ENCODE measurements at regions not wholly inside any gene's neighbourhood (a gene's known extent, or its start where the extent isn't known, plus 50 kb on each side); places are given as distances from the start of the nearest gene placed in this dataset.

DNA sequence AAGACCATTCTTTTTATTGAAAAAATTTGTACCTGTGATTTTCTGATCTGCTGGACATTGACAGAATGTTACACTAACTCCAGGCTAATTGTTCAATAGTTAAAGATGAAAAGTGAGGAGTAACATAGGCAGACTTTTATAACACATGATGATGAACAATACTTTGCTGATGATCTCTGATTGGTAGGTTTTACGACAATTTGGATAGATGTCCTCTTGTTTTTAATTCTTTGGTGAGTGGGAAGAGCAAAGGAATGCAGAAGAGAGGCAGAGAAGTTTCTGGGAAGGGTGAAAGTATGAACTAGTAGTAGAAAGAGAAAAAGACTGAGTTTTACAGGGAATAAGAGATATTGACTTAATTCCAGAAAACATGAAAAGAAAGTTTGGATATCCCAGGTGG lies 267.3 kb upstream of the HAND2 start:
- ATAC-seq, result no peak
- intact Hi-C loops (cut with micrococcal nuclease), result no loop called here

DNA sequence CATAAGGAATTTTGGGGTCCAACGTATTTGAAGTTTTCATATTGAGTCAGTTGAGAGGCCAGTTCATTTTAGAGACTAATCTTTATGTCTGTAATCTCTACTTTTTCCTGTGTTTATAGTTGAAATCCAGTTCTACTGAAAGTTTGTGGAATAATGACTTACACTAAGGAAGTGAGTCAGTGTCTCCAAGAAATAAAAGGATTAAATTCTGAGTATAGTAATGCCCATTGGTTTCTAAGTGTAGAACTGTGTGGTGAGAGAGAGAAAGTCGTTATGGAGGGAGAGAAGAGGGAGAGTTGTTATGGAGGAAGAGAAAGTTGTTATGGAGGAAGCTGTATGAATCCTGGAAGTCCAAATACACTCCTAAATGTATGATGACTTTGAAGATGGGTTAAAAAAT lies 264.6 kb upstream of the HAND2 start:
- no peaks in the 10 kb centered on the region for H3K36me3 Mint-ChIP-seq

More for the DNA sequence above, 267.3 kb upstream of the HAND2 start:
- WGBS (ENCODE audit: insufficient coverage), result 86% methylated on average over 1 of the region's 1 CpG
- Histone ChIP-seq H3K27me3 (ENCODE audit: control insufficient read depth, insufficient read depth, low read length) (no peaks in the 10 kb centered on the region), H3K4me3 (ENCODE audit: low read length) (no peak overlapping the region), H3K9me3 (ENCODE audit: control insufficient read depth, insufficient read depth, low read length) (no peaks in the 10 kb centered on the region), H3K4me1 (ENCODE audit: control insufficient read depth, insufficient read depth, low read length) (no peaks in the 10 kb centered on the region), H3K27ac (ENCODE audit: low read length) (no peak overlapping the region), H3K36me3 (ENCODE audit: control insufficient read depth, insufficient read depth, low read length) (no peaks in the 10 kb centered on the region)
- no peaks in the 10 kb centered on the region for H3K27me3 Mint-ChIP-seq (ENCODE audit: low read depth in 2 of 2)
- TF ChIP-seq CTCF (IDR thresholded peaks at IDR 0.05), result no peak
- peaks cover 13 to 14% of the 10 kb centered on the region in 2 donors for H3K9me3 Mint-ChIP-seq
- no peak overlapping the region for H3K27ac Mint-ChIP-seq
- no peak for DNase-seq
- H3K36me3 Mint-ChIP-seq, result no peaks in the 10 kb centered on the region
- no peaks in the 10 kb centered on the region for H3K4me1 Mint-ChIP-seq
- H3K4me3 Mint-ChIP-seq, result no peak overlapping the region

DNA sequence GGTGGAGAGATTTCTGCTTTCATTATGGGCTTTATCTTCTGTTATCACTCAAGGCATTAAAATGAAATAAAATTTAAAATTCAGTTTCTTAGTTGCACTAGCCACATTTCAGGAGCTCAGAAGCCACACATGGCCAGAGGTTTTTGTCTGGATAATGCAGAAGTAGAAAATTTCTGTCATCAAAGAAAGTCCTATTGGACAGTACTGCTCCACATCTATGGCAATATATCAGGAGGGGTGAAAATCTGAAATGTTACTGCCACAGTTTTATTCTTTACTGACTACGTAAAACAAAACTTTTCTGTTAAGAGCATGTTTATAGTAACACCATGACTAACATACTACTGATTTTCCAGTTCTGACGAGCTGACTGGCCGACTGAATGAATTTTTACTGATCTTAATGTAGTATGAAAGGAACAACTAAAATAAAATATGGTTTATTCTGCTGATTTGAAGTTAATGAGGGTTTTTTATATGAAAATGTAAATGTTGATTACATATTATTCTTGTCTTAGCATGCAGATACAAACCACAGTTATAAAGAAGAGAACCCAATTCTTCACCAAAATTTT lies 264.0 kb upstream of the HAND2 start:
- Mint-ChIP-seq H3K4me1 (no peaks in the 10 kb centered on the region), H3K4me3 (no peak overlapping the region), H3K27ac (no peak overlapping the region), H3K27me3 (ENCODE audit: low read depth in 2 of 2) (no peaks in the 10 kb centered on the region), H3K36me3 (no peaks in the 10 kb centered on the region), H3K9me3 (peaks cover 9 to 10% of the 10 kb centered on the region in 2 donors)
- ATAC-seq (no peak), DNase-seq (no peak)
- intact Hi-C loops (cut with micrococcal nuclease), result no loop called here
- H3K4me1 ChIP-seq (ENCODE audit: control insufficient read depth, insufficient read depth, low read length), result no peaks in the 10 kb centered on the region
- H3K4me3 ChIP-seq (ENCODE audit: low read length), result no peak overlapping the region
- H3K27me3 ChIP-seq (ENCODE audit: control insufficient read depth, insufficient read depth, low read length), result no peaks in the 10 kb centered on the region
- no peak overlapping the region for H3K27ac ChIP-seq (ENCODE audit: low read length)
- no peaks in the 10 kb centered on the region for H3K36me3 ChIP-seq (ENCODE audit: control insufficient read depth, insufficient read depth, low read length)
- TF ChIP-seq CTCF (IDR thresholded peaks at IDR 0.05), result no peak
- WGBS (ENCODE audit: insufficient coverage), result 96% methylated on average over 3 of the region's 3 CpGs
- H3K9me3 ChIP-seq (ENCODE audit: control insufficient read depth, insufficient read depth, low read length), result no peaks in the 10 kb centered on the region

More for the DNA sequence above, 264.6 kb upstream of the HAND2 start:
- H3K27me3 Mint-ChIP-seq (ENCODE audit: low read depth in 2 of 2), result no peaks in the 10 kb centered on the region
- H3K4me1 Mint-ChIP-seq, result no peaks in the 10 kb centered on the region
- Histone ChIP-seq H3K27me3 (ENCODE audit: control insufficient read depth, insufficient read depth, low read length) (no peaks in the 10 kb centered on the region), H3K36me3 (ENCODE audit: control insufficient read depth, insufficient read depth, low read length) (no peaks in the 10 kb centered on the region), H3K4me3 (ENCODE audit: low read length) (no peak overlapping the region), H3K27ac (ENCODE audit: low read length) (no peak overlapping the region), H3K9me3 (ENCODE audit: control insufficient read depth, insufficient read depth, low read length) (no peaks in the 10 kb centered on the region), H3K4me1 (ENCODE audit: control insufficient read depth, insufficient read depth, low read length) (no peaks in the 10 kb centered on the region)
- 31% methylated on average over 1 of the region's 2 CpGs for WGBS (ENCODE audit: insufficient coverage)
- no peak overlapping the region for H3K27ac Mint-ChIP-seq
- intact Hi-C loops (cut with micrococcal nuclease), result no loop called here
- no peak overlapping the region for H3K4me3 Mint-ChIP-seq
- H3K9me3 Mint-ChIP-seq, result peaks cover 9 to 10% of the 10 kb centered on the region in 2 donors
- no peak for TF ChIP-seq CTCF (IDR thresholded peaks at IDR 0.05)
- DNase-seq, result no peak
- ATAC-seq, result no peak

GRCh38 chr4:173782660-173783059 lies 252.6 kb upstream of the HAND2 start:
- no CpG with 5 or more reads among the region's 2 CpGs for WGBS (ENCODE audit: insufficient coverage)
- H3K4me3 Mint-ChIP-seq, result no peak overlapping the region
- peaks cover 8% of the 10 kb centered on the region for H3K36me3 Mint-ChIP-seq
- intact Hi-C loops (cut with micrococcal nuclease), result no loop called here
- no peaks in the 10 kb centered on the region for H3K27me3 Mint-ChIP-seq (ENCODE audit: low read depth in 2 of 2)
- Histone ChIP-seq H3K9me3 (ENCODE audit: control insufficient read depth, insufficient read depth, low read length) (peaks cover 9% of the 10 kb centered on the region), H3K27ac (ENCODE audit: low read length) (no peak overlapping the region), H3K36me3 (ENCODE audit: control insufficient read depth, insufficient read depth, low read length) (no peaks in the 10 kb centered on the region), H3K27me3 (ENCODE audit: control insufficient read depth, insufficient read depth, low read length) (no peaks in the 10 kb centered on the region), H3K4me3 (ENCODE audit: low read length) (no peak overlapping the region), H3K4me1 (ENCODE audit: control insufficient read depth, insufficient read depth, low read length) (no peaks in the 10 kb centered on the region)
- peaks cover 12 to 13% of the 10 kb centered on the region in 2 donors for H3K9me3 Mint-ChIP-seq
- no peak overlapping the region for H3K27ac Mint-ChIP-seq
- TF ChIP-seq CTCF (IDR thresholded peaks at IDR 0.05), result no peak
- DNase-seq (no peak), ATAC-seq (no peak)
- H3K4me1 Mint-ChIP-seq, result no peaks in the 10 kb centered on the region
